ENCODE measurements at regions not wholly inside any gene's neighbourhood (a gene's known extent, or its start where the extent isn't known, plus 50 kb on each side); places are given as distances from the start of the nearest gene placed in this dataset.
"Not testable (repeated sequence)": the region's sequence is repeated elsewhere in the genome, so short reads cannot be mapped to it uniquely, and the experiment has no call there.

DNA sequence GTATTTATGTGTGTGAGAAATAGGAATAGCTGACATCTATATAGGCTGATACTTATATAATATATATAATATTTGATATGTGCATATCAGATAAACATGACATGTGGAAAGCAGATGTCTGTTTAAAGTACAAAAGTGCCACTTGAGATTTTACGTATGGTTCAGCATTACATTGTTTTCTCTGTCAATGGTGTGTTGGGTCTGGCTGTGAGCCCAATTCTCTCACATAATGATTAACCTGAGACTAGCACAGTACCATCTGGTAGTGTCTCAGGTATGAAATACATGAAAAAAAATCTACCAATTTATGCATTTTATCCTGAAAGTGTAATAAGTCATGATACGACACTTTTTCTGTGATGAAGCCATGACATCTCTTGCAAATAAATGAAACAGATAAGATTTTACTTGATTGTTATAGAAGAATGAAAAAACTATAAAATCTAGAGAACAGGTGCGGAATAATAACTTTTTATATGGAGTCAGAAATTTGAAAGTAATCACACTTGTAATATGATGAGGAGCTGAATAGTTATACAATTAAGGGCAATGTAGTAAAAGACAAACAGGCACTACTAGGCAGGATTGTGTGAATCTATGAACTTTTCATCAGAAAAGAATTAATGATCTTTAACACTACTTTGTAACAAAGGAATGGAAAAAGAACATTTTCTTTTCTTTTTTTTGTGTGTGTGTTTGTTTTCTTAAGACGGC lies 1405.0 kb downstream of the OLFM4 start:
- 80% methylated on average over 4 of the region's 4 CpGs for WGBS
- no peaks in the 10 kb centered on the region for H3K9me3 ChIP-seq
- no peaks in the 10 kb centered on the region for H3K36me3 ChIP-seq
- H3K27me3 ChIP-seq, result no peaks in the 10 kb centered on the region
- H3K27ac ChIP-seq (replicated peaks in 1 of 4), result no peak overlapping the region
- TF ChIP-seq, protein P1, sequence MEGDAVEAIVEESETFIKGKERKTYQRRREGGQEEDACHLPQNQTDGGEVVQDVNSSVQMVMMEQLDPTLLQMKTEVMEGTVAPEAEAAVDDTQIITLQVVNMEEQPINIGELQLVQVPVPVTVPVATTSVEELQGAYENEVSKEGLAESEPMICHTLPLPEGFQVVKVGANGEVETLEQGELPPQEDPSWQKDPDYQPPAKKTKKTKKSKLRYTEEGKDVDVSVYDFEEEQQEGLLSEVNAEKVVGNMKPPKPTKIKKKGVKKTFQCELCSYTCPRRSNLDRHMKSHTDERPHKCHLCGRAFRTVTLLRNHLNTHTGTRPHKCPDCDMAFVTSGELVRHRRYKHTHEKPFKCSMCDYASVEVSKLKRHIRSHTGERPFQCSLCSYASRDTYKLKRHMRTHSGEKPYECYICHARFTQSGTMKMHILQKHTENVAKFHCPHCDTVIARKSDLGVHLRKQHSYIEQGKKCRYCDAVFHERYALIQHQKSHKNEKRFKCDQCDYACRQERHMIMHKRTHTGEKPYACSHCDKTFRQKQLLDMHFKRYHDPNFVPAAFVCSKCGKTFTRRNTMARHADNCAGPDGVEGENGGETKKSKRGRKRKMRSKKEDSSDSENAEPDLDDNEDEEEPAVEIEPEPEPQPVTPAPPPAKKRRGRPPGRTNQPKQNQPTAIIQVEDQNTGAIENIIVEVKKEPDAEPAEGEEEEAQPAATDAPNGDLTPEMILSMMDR (IDR thresholded peaks at IDR 0.05), result no peak
- TF ChIP-seq POLR2A (IDR thresholded peaks at IDR 0.05; ENCODE audit: low read depth), result no peak
- no peak for TF ChIP-seq POLR2AphosphoS5 (IDR thresholded peaks at IDR 0.05)
- TF ChIP-seq EP300 (IDR thresholded peaks at IDR 0.05), result no peak
- intact Hi-C loops (cut with DNase I), result no loop called here
- no peaks in the 10 kb centered on the region for H3K4me1 ChIP-seq
- no peak for DNase-seq (ENCODE audit: extremely low spot score)
- H3K4me3 ChIP-seq, result no peak overlapping the region

DNA sequence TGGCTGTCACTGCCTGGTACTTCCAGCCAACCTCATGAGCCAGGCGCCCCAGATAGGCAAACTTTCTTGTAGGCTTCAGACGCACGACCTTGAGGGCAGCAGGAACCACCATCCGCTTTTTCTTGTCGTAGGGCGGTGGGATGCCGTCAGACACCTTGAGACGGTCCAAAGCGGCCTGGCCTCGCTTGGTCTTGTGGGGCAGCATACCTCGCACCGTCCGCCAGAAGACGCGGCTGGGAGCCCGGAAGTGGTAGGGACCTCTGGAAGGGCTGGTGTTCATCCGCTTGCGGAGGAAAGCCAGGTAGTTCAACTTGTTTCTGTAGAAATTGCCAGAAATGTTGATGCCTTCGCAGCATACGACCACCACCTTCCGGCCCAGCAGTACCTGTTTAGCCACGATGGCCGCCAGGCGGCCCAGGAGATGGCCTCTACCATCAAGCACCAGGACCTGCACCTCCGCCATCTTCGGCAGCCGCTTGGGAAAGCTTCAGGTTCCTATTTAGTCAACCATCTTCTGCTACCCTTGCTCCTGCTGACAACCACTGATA lies 1412.3 kb downstream of the OLFM4 start:
- intact Hi-C loops (cut with DNase I); H3K27ac ChIP-seq (replicated peaks in 1 of 4); DNase-seq (ENCODE audit: extremely low spot score); H3K4me1 ChIP-seq; H3K4me3 ChIP-seq; H3K27me3 ChIP-seq; H3K36me3 ChIP-seq; H3K9me3 ChIP-seq: not testable (repeated sequence)
- WGBS, result over 99% methylated on average over 18 of the region's 27 CpGs

DNA sequence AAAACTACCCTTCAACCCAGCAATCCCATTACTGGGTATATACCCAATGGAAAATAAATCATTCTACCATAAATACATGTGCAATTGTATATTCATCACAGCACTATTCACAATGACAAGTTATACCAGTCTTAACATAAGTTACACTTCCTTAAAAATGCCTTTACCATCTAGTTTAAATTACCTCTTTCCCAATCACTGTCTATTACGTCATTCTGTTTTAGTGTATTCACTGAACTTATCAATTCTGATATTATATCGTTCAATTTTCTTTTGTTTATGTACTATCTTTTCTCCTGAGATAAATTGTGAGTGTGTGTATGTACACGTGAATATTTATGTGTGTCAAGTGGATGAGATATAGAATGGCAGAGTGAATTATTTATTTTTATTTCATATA lies 1416.8 kb downstream of the OLFM4 start:
- Histone ChIP-seq H3K27ac (replicated peaks in 1 of 4) (no peak overlapping the region), H3K9me3 (no peaks in the 10 kb centered on the region), H3K4me3 (no peak overlapping the region), H3K4me1 (no peaks in the 10 kb centered on the region), H3K36me3 (no peaks in the 10 kb centered on the region), H3K27me3 (no peaks in the 10 kb centered on the region)
- intact Hi-C loops (cut with DNase I), result no loop called here
- TF ChIP-seq POLR2AphosphoS5 (IDR thresholded peaks at IDR 0.05), result no peak
- no peak for TF ChIP-seq EP300 (IDR thresholded peaks at IDR 0.05)
- no peak for TF ChIP-seq POLR2A (IDR thresholded peaks at IDR 0.05; ENCODE audit: low read depth)
- TF ChIP-seq, protein P1 (IDR thresholded peaks at IDR 0.05), result no peak
- 86% methylated on average over 3 of the region's 3 CpGs for WGBS
- no peak for DNase-seq (ENCODE audit: extremely low spot score)

DNA sequence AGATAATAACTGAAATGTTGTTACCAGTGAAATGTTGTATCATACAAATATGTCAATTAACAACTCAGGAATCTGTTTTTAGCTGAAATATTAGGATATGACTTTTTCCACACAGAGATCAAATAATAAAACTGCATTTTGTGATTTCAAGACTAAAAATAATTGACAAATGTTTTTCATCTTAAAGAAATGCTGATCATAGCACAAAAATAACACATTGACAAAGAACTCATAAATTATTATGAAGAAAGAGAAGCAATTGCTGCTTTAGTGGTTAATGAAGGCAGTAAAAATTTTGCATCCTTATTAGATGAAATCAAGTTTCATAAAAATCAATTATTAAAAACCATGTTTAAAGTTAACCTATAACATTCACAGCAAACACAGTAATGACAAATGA lies 1417.3 kb downstream of the OLFM4 start:
- Histone ChIP-seq H3K9me3 (no peaks in the 10 kb centered on the region), H3K36me3 (no peaks in the 10 kb centered on the region), H3K27me3 (no peaks in the 10 kb centered on the region), H3K4me1 (no peaks in the 10 kb centered on the region), H3K4me3 (no peak overlapping the region), H3K27ac (replicated peaks in 1 of 4) (no peak overlapping the region)
- no peak for DNase-seq (ENCODE audit: extremely low spot score)
- intact Hi-C loops (cut with DNase I), result no loop called here
- TF ChIP-seq, protein P1 (IDR thresholded peaks at IDR 0.05), result no peak
- TF ChIP-seq EP300 (IDR thresholded peaks at IDR 0.05), result no peak
- TF ChIP-seq POLR2A (IDR thresholded peaks at IDR 0.05; ENCODE audit: low read depth), result no peak
- no peak for TF ChIP-seq POLR2AphosphoS5 (IDR thresholded peaks at IDR 0.05)

DNA sequence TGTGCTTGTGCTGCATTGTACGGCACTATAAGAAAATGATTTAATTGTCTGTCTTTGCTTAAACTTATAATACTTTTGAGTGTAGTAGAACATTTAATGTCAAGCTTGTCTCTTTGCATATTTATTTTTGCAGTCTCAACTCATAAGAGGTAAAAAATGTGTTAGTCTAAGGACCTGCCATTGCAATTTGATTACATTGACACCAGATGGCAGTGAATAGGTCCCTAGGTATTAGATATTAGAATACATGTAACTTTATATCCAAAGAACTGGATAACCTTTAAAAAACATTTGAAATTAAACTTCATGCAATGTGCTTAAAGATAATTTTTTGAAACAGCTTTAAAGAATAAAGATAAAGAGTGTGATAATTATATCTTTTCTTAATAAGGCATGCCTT lies 1421.3 kb downstream of the OLFM4 start:
- no peaks in the 10 kb centered on the region for H3K9me3 ChIP-seq
- H3K36me3 ChIP-seq, result no peaks in the 10 kb centered on the region
- H3K4me3 ChIP-seq, result no peak overlapping the region
- DNase-seq (ENCODE audit: extremely low spot score), result no peak
- no peak overlapping the region for H3K27ac ChIP-seq (replicated peaks in 1 of 4)
- no peaks in the 10 kb centered on the region for H3K27me3 ChIP-seq
- intact Hi-C loops (cut with DNase I), result no loop called here
- WGBS, result 86% methylated on average over 1 of the region's 1 CpG
- TF ChIP-seq, protein P1 (IDR thresholded peaks at IDR 0.05), result no peak
- TF ChIP-seq POLR2AphosphoS5 (IDR thresholded peaks at IDR 0.05) (no peak), EP300 (IDR thresholded peaks at IDR 0.05) (no peak), POLR2A (IDR thresholded peaks at IDR 0.05; ENCODE audit: low read depth) (no peak)
- H3K4me1 ChIP-seq, result no peaks in the 10 kb centered on the region

Data from esophagus muscularis mucosa (tissue), 4 donors.